ENCODE measurements at regions not wholly inside any gene's neighbourhood (a gene's known extent, or its start where the extent isn't known, plus 50 kb on each side); places are given as distances from the start of the nearest gene placed in this dataset.

- DNase-seq, result no peak
Observed at GRCh38 chr5:145345511-145346287, 489.4 kb downstream of the PRELID2 start.

GRCh38 chr5:145341842-145342241, 493.3 kb downstream of the PRELID2 start:
- no peak for DNase-seq

- no peak for DNase-seq
Observed at GRCh38 chr5:145340099-145340498, 495.0 kb downstream of the PRELID2 start.

- no peak for DNase-seq
Observed at GRCh38 chr5:145324767-145325479, 510.2 kb downstream of the PRELID2 start.

GRCh38 chr5:145324101-145324500, 511.0 kb downstream of the PRELID2 start:
- DNase-seq, result no peak

GRCh38 chr5:145316282-145316681, 518.9 kb downstream of the PRELID2 start:
- no peak for DNase-seq

GRCh38 chr5:145307866-145308382, 527.2 kb downstream of the PRELID2 start:
- DNase-seq, result no peak

- DNase-seq, result no peak
Observed at GRCh38 chr5:145295236-145295835, 539.8 kb downstream of the PRELID2 start.

GRCh38 chr5:145294331-145294730, 540.8 kb downstream of the PRELID2 start:
- no peak for DNase-seq

GRCh38 chr5:145293716-145294115, 541.4 kb downstream of the PRELID2 start:
- DNase-seq, result no peak

GRCh38 chr5:145292278-145292677, 542.9 kb downstream of the PRELID2 start:
- no peak for DNase-seq

GRCh38 chr5:145283141-145283810, 551.9 kb downstream of the PRELID2 start:
- DNase-seq, result no peak

- DNase-seq, result no peak
Observed at GRCh38 chr5:145280806-145281205, 554.3 kb downstream of the PRELID2 start.

- no peak for DNase-seq
Observed at GRCh38 chr5:145280214-145280613, 554.9 kb downstream of the PRELID2 start.

- DNase-seq, result no peak
Observed at GRCh38 chr5:145260670-145261069, 574.5 kb downstream of the PRELID2 start.

- DNase-seq, result no peak
Observed at GRCh38 chr5:145247745-145248040, 587.4 kb downstream of the PRELID2 start.

- DNase-seq, result no peak
Observed at GRCh38 chr5:145246961-145247744, 588.0 kb downstream of the PRELID2 start.

- DNase-seq, result no peak
Observed at GRCh38 chr5:145246379-145246778, 588.8 kb downstream of the PRELID2 start.

- no peak for DNase-seq
Observed at GRCh38 chr5:145245354-145245753, 589.8 kb downstream of the PRELID2 start.

- no peak for DNase-seq
Observed at GRCh38 chr5:145244788-145245187, 590.4 kb downstream of the PRELID2 start.

GRCh38 chr5:145244251-145244650, 590.9 kb downstream of the PRELID2 start:
- DNase-seq, result no peak

- no peak for DNase-seq
Observed at GRCh38 chr5:145243016-145243415, 592.1 kb downstream of the PRELID2 start.

- no peak for DNase-seq
Observed at GRCh38 chr5:145242551-145242950, 592.6 kb downstream of the PRELID2 start.
